PFSK-1 (cell line): ENCODE measurements at regions not wholly inside any gene's neighbourhood (a gene's known extent, or its start where the extent isn't known, plus 50 kb on each side); places are given as distances from the start of the nearest gene placed in this dataset.

Experiments
- FOXP2 ChIP-seq: optimal IDR thresholded peaks from 2 replicates; pipeline ENCODE3; 2011; ENCODE audit warnings: borderline replicate concordance, control low read depth, inconsistent platforms; ENCODE audit not compliant: insufficient read depth; ENCODE audit errors: extremely low read length, extremely low read depth
- POLR2AphosphoS5 ChIP-seq: IDR thresholded peaks from 2 replicates; pipeline ENCODE4 v1.6.1; 2012; ENCODE audit warnings: low read depth, mild to moderate bottlenecking, control low read depth, low read length, moderate library complexity
- REST ChIP-seq, 2 experiments: IDR thresholded peaks; 2 replicates each; pipeline versions ENCODE4 v1.6.1 to v1.8.0; 2011 to 2012; ENCODE audit warnings: low read depth in 2 of 2, low read length in 2 of 2, control low read depth in 1 of 2, inconsistent platforms in 1 of 2, mild to moderate bottlenecking in 1 of 2, moderate library complexity in 1 of 2; ENCODE audit not compliant: insufficient read depth in 1 of 2
- SIN3A ChIP-seq: IDR thresholded peaks from 2 replicates; pipeline ENCODE4 v1.6.1; 2012; ENCODE audit warnings: mild to moderate bottlenecking, low read length, moderate library complexity, borderline replicate concordance; ENCODE audit not compliant: insufficient read depth
- TAF1 ChIP-seq: IDR thresholded peaks from 2 replicates; pipeline ENCODE4 v1.6.1; 2012; ENCODE audit warnings: low read length, control low read depth, borderline replicate concordance; ENCODE audit not compliant: insufficient read depth

GRCh38 chr5:89187883-89188465 is 305.0 kb upstream of the MEF2C start:
- TF ChIP-seq POLR2AphosphoS5 (no peak), REST (IDR thresholded peaks at IDR 0.05; ENCODE audit: insufficient read depth in 1 of 2, low read depth in 2 of 2, low read length in 2 of 2) (no peak), FOXP2 (no peak), TAF1 (no peak), SIN3A (no peak)

DNA sequence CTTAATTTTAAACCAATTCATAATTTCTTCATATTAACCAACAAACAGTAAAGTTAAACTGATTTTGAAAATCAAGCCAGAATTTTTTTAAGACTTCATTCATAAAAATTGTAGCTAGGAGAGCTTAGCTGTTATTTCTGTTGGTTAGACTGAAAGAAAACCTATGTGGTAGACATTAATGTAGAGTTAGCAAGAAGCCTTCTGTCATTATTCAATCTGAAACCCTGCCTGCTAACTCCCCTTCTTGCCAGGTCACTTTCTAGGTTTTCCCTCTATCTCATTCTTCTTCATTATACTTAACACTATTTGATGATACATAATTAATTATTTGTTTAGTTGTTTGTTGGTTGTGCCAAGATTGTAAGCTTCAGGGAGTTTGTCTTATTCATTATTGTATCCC is 304.3 kb upstream of the MEF2C start:
- TF ChIP-seq POLR2AphosphoS5 (no peak), TAF1 (no peak), SIN3A (no peak), FOXP2 (no peak), REST (IDR thresholded peaks at IDR 0.05; ENCODE audit: insufficient read depth in 1 of 2, low read depth in 2 of 2, low read length in 2 of 2) (no peak)

DNA sequence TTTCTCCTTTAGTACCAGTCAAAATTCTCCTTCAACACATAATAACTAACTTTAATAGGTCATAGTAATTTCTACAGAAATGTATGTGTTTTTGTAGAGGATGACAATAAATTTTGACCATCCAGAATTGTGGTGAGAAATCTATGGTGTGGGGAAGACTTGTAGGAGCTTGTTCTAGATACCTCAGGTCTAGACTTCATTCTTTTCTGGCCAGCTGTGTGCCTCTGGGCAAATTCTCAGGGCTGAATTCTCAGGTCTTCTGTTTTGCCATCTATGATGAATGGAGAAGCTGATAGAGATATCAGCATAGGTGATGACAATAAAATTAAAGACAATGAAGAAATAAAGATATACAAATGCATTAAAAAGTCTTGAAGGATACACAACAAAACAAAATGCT is 298.6 kb upstream of the MEF2C start:
- TF ChIP-seq SIN3A: no peak
- TF ChIP-seq POLR2AphosphoS5: no peak
- TF ChIP-seq FOXP2: no peak
- TF ChIP-seq REST (IDR thresholded peaks at IDR 0.05; ENCODE audit: insufficient read depth in 1 of 2, low read depth in 2 of 2, low read length in 2 of 2): no peak
- TF ChIP-seq TAF1: no peak

DNA sequence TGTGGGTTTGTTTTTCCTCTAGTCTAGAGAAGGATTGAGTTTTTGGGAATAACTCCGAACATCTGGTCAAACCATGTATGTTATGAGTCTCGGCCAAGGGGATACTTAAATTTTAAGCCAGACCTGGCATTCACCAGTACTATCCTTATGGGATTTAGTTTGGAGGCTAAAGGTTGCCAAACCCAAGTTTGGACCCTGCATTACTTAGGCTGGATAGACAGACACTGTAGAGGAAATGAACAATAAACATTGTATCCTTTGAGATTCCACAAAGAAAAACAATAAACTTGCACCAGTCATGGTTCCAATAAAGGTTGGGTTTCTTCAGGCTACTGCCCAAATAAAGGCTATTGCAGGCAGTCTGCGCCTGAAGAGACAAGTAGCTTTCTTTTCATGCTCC is 296.7 kb upstream of the MEF2C start:
- no peak for TF ChIP-seq TAF1
- no peak for TF ChIP-seq POLR2AphosphoS5
- no peak for TF ChIP-seq SIN3A
- TF ChIP-seq FOXP2: no peak
- no peak for TF ChIP-seq REST (IDR thresholded peaks at IDR 0.05; ENCODE audit: insufficient read depth in 1 of 2, low read depth in 2 of 2, low read length in 2 of 2)

DNA sequence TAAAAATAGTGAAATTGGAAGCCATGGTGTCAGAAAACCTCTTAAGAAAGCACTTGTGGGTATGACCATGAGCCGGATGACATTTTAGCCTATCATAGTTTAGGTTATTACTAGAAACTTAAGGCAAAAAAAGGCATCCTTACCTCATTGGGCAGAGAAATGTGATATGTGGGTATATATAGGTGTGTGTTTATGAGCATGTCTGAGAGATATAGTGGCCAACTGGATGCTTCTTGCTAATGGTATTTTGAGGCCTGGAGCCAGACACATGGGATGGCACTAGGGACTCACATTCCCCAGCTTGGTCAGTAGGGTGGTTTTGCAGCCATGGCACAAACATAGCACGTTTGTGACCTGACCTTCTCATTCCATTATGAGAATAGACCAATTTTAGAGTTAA is 295.6 kb upstream of the MEF2C start:
- TF ChIP-seq POLR2AphosphoS5 (no peak), SIN3A (no peak), TAF1 (no peak), REST (IDR thresholded peaks at IDR 0.05; ENCODE audit: insufficient read depth in 1 of 2, low read depth in 2 of 2, low read length in 2 of 2) (no peak), FOXP2 (no peak)
